HG02973 (cell line): ENCODE measurements at regions not wholly inside any gene's neighbourhood (a gene's known extent, or its start where the extent isn't known, plus 50 kb on each side); places are given as distances from the start of the nearest gene placed in this dataset.

ENCODE experiments used
- ATAC-seq: cut with Tn5 transposase; IDR thresholded peaks from one replicate; pipeline ENCODE4 v1.9.1; 2021; ENCODE audit warnings: moderate library complexity; ENCODE audit not compliant: unreplicated experiment

- ATAC-seq = no peak
Observed at GRCh38 chrX:110863883-110864282, 68.3 kb upstream of the CHRDL1 start.

- no peak for ATAC-seq
Observed at GRCh38 chrX:110858565-110858964, 62.9 kb upstream of the CHRDL1 start.

DNA sequence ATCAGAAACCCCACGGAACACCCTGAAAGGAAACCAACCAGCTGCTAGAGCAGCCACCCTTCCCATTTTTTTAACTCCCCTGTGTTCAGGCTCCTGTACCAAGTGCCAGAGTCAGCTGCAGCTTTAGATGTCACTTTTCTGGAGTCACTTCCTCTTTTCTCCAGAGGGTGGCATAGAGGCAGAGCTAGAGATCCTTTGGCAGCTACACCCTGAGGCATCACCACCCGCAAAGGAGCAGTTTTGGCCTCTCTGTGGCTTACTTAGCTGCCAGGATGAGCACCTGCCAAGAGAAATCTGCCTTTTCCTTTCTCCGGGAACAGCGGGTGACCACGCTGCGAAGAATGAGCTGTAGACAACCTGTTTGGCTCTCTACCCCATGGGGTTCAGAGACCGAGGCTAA is 58.0 kb upstream of the CHRDL1 start:
- ATAC-seq = no peak

GRCh38 chrX:110852180-110852579 is 56.6 kb upstream of the CHRDL1 start:
- ATAC-seq = peak; percentile 40

GRCh38 chrX:110851780-110852179 is 56.2 kb upstream of the CHRDL1 start:
- no peak for ATAC-seq

- ATAC-seq = peak; percentile 78
Observed at GRCh38 chrX:110847334-110847733, 51.7 kb upstream of the CHRDL1 start.

DNA sequence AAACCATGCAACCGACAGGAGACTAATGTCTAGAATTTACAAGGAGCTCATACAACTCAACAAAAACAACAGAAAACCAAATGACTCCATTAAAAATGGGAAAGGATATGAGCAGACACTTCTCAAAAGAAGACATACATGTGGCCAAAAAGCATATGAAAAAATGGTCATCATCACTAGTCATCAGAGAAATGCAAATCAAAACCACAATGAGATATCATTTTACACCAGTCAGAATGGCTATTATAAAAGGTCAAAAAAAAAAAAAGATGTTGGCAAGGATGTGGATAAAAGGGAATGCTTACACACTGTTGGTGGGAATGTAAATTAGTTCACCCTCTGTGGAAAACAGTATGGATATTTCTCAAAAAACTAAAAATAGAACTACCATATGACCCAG is 50.5 kb upstream of the CHRDL1 start:
- no peak for ATAC-seq
